Osteocyte (in vitro differentiated cells): ENCODE measurements at regions not wholly inside any gene's neighbourhood (a gene's known extent, or its start where the extent isn't known, plus 50 kb on each side); places are given as distances from the start of the nearest gene placed in this dataset.

Source experiments
- DNase-seq: peaks from one replicate; pipeline ENCODE4 v3.0.0; 2021; ENCODE audit warnings: mixed read lengths; ENCODE audit not compliant: unreplicated experiment; ENCODE audit errors: extremely low spot score
- H3K27ac Mint-ChIP-seq: one replicate; pipeline ENCODE4 v1.8.0; 2021; ENCODE audit warnings: mild to moderate bottlenecking, mixed read lengths; ENCODE audit not compliant: unreplicated experiment
- H3K27me3 Mint-ChIP-seq: one replicate; pipeline ENCODE4 v1.8.0; 2021; ENCODE audit warnings: mixed read lengths; ENCODE audit not compliant: unreplicated experiment
- H3K36me3 Mint-ChIP-seq: one replicate; pipeline ENCODE4 v1.8.0; 2021; ENCODE audit warnings: mixed read lengths; ENCODE audit not compliant: unreplicated experiment
- H3K4me1 Mint-ChIP-seq: one replicate; pipeline ENCODE4 v1.8.0; 2021; ENCODE audit warnings: mixed read lengths; ENCODE audit not compliant: unreplicated experiment
- H3K4me3 Mint-ChIP-seq: one replicate; pipeline ENCODE4 v1.8.0; 2021; ENCODE audit warnings: mild to moderate bottlenecking, moderate library complexity, mixed read lengths; ENCODE audit not compliant: unreplicated experiment
- H3K9me3 Mint-ChIP-seq: one replicate; pipeline ENCODE4 v1.8.0; 2021; ENCODE audit warnings: mixed read lengths; ENCODE audit not compliant: unreplicated experiment
- CTCF ChIP-seq: fragments of 200-600 bp; sonication (generic); IDR thresholded peaks from 2 replicates; pipeline ENCODE4 v1.5.0; 2021; ENCODE audit warnings: antibody characterized with exemption, mild to moderate bottlenecking, moderate library complexity

GRCh38 chr1:4449972-4450371 is 204.4 kb upstream of the AJAP1 start:
- H3K4me1 Mint-ChIP-seq: no peaks in the 10 kb centered on the region
- DNase-seq: no peak
- H3K4me3 Mint-ChIP-seq: no peak overlapping the region
- H3K27ac Mint-ChIP-seq: no peak overlapping the region
- no peaks in the 10 kb centered on the region for H3K27me3 Mint-ChIP-seq
- no peak for TF ChIP-seq CTCF
- no peaks in the 10 kb centered on the region for H3K36me3 Mint-ChIP-seq
- peaks cover 47% of the 10 kb centered on the region for H3K9me3 Mint-ChIP-seq

DNA sequence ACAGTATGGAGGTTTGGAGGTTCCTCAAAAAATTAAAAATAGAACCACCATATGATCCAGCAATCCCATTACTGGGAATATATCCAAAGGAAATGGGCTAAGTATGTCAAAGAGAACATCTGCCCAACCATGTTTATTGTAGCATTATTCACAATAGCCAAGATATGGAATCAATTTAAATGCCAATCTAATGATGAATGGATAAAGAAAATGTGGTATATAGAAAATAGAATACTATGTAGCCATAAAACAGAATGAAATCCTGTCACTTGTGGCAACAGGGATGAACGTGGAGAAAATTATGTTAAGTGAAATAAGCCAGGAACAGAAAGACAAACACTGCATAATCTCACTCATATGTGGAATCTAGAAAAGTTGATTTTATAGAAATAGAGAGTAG is 201.7 kb upstream of the AJAP1 start:
- Mint-ChIP-seq H3K4me1 (no peaks in the 10 kb centered on the region), H3K9me3 (peaks cover 27% of the 10 kb centered on the region), H3K27ac (no peak overlapping the region), H3K27me3 (no peaks in the 10 kb centered on the region), H3K36me3 (no peaks in the 10 kb centered on the region), H3K4me3 (no peak overlapping the region)
- TF ChIP-seq CTCF: no peak
- no peak for DNase-seq

- DNase-seq: no peak
- Mint-ChIP-seq H3K27me3 (no peaks in the 10 kb centered on the region), H3K4me1 (no peaks in the 10 kb centered on the region), H3K9me3 (peaks cover 14% of the 10 kb centered on the region), H3K27ac (no peak overlapping the region), H3K4me3 (no peak overlapping the region), H3K36me3 (no peaks in the 10 kb centered on the region)
- no peak for TF ChIP-seq CTCF
Measured at GRCh38 chr1:4460052-4460451, 194.4 kb upstream of the AJAP1 start.

DNA sequence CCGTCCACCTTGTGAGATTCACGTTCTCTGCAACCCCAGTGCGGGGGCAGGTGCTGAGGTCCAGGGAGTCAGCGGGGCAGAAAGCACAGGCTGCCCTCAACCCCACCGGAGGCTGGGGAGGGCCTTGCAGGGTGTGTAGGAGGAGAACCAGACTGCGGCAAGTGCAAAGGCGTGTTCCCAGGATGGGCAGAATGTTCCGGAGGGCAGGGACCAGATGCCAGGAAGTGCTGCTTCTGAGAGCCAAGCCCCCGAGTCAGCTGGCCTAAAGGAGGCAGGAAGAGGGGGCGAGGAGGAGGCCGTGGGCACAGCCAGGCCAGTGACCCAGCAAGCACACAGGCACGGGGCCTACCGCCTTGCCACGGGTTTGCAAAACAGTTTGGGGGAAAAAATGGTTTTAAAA is 193.8 kb upstream of the AJAP1 start:
- DNase-seq: no peak
- TF ChIP-seq CTCF: no peak
- no peaks in the 10 kb centered on the region for H3K36me3 Mint-ChIP-seq
- H3K27ac Mint-ChIP-seq: no peak overlapping the region
- peaks cover 16% of the 10 kb centered on the region for H3K9me3 Mint-ChIP-seq
- no peaks in the 10 kb centered on the region for H3K4me1 Mint-ChIP-seq
- no peak overlapping the region for H3K4me3 Mint-ChIP-seq
- H3K27me3 Mint-ChIP-seq: no peaks in the 10 kb centered on the region

DNA sequence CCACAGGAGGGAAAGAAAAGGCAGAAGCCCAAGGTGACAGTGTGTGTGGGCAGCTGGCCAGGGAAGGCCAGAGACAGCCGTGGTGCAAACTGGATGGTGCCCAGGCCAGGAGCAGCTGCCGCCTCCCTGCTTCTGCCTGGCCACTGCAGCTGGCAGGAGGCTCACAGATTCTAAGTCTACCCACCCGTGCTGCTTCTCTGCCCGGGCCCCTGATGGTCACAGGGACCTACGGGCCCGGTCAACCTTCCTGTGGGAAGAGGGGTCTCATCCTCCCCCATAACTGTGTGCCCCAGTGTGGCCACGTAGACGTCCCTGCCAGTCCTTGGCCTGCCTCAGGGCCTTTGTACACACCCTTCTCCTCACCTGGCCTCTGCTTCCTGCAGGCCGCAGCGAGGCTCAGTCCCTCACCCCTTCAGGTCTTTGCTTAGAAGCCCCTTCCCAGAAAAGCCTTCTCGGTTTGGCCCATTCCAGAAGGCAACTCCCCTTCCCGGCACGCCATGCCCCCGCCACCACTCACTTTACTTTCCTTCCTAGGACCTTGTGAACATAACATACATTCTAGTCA is 192.6 kb upstream of the AJAP1 start:
- no peak for TF ChIP-seq CTCF
- Mint-ChIP-seq H3K9me3 (peaks cover 16% of the 10 kb centered on the region), H3K4me1 (no peaks in the 10 kb centered on the region), H3K27me3 (no peaks in the 10 kb centered on the region), H3K4me3 (no peak overlapping the region), H3K27ac (no peak overlapping the region), H3K36me3 (no peaks in the 10 kb centered on the region)
- no peak for DNase-seq
